CD4-positive, alpha-beta T cell treated with Interleukin-21 for 1 hour (primary cell): ENCODE measurements at regions not wholly inside any gene's neighbourhood (a gene's known extent, or its start where the extent isn't known, plus 50 kb on each side); places are given as distances from the start of the nearest gene placed in this dataset.
"Not testable (repeated sequence)": the region's sequence is repeated elsewhere in the genome, so short reads cannot be mapped to it uniquely, and the experiment has no call there.

Experiments used
- DNase-seq: peaks from one replicate; pipeline ENCODE4 v3.0.0-alpha.2; 2020

GRCh38 chr5:28726815-28727214 is 1688.4 kb upstream of the CDH9 start:
- DNase-seq = no peak

GRCh38 chr5:28725001-28725400 is 1686.6 kb upstream of the CDH9 start:
- no peak for DNase-seq

- no peak for DNase-seq
Measured at GRCh38 chr5:28714907-28715698, 1676.7 kb upstream of the CDH9 start.

- no peak for DNase-seq
Measured at GRCh38 chr5:28710360-28710759, 1672.0 kb upstream of the CDH9 start.

GRCh38 chr5:28708472-28708871 is 1670.1 kb upstream of the CDH9 start:
- DNase-seq = no peak

GRCh38 chr5:28707706-28708105 is 1669.3 kb upstream of the CDH9 start:
- no peak for DNase-seq

GRCh38 chr5:28703651-28704260 is 1665.4 kb upstream of the CDH9 start:
- DNase-seq = no peak

- DNase-seq = no peak
Measured at GRCh38 chr5:28691526-28691925, 1653.1 kb upstream of the CDH9 start.

GRCh38 chr5:28685794-28686193 is 1647.4 kb upstream of the CDH9 start:
- DNase-seq = no peak

GRCh38 chr5:28678899-28679298 is 1640.5 kb upstream of the CDH9 start:
- no peak for DNase-seq

- DNase-seq = no peak
Measured at GRCh38 chr5:28666110-28666509, 1627.7 kb upstream of the CDH9 start.

GRCh38 chr5:28648108-28648507 is 1609.7 kb upstream of the CDH9 start:
- DNase-seq = no peak

- DNase-seq = no peak
Measured at GRCh38 chr5:28632607-28633006, 1594.2 kb upstream of the CDH9 start.

- DNase-seq = no peak
Measured at GRCh38 chr5:28603869-28604268, 1565.5 kb upstream of the CDH9 start.

GRCh38 chr5:28602429-28602828 is 1564.0 kb upstream of the CDH9 start:
- no peak for DNase-seq

GRCh38 chr5:28596707-28597106 is 1558.3 kb upstream of the CDH9 start:
- not testable (repeated sequence) for DNase-seq

GRCh38 chr5:28580616-28581015 is 1542.2 kb upstream of the CDH9 start:
- no peak for DNase-seq

- DNase-seq = no peak
Measured at GRCh38 chr5:28576022-28576421, 1537.6 kb upstream of the CDH9 start.

GRCh38 chr5:28575368-28575767 is 1537.0 kb upstream of the CDH9 start:
- no peak for DNase-seq

- DNase-seq = no peak
Measured at GRCh38 chr5:28574606-28575005, 1536.2 kb upstream of the CDH9 start.

GRCh38 chr5:28567048-28567447 is 1528.7 kb upstream of the CDH9 start:
- no peak for DNase-seq

- no peak for DNase-seq
Measured at GRCh38 chr5:28561522-28561921, 1523.1 kb upstream of the CDH9 start.

- no peak for DNase-seq
Measured at GRCh38 chr5:28558196-28558595, 1519.8 kb upstream of the CDH9 start.

GRCh38 chr5:28557114-28557513 is 1518.7 kb upstream of the CDH9 start:
- no peak for DNase-seq

GRCh38 chr5:28549588-28549987 is 1511.2 kb upstream of the CDH9 start:
- no peak for DNase-seq
